SK-N-SH (cell line): ENCODE measurements at regions not wholly inside any gene's neighbourhood (a gene's known extent, or its start where the extent isn't known, plus 50 kb on each side); places are given as distances from the start of the nearest gene placed in this dataset.
A peak's percentile ranks its signal among the peaks of the same experiment; 100 is the strongest.

Source experiments
- CTCF ChIA-PET: fragments of 300-600, 350-600 bp; formaldehyde crosslinking; extraction: SDS; loops from one replicate; lab custom pipeline; 2021; lab: Yijun Ruan, JAX
- POLR2A ChIA-PET: fragments of 350-600 bp; sonication (Branson Sonifier 250); formaldehyde crosslinking; extraction: SDS; loops from one replicate; lab custom pipeline; 2020; ENCODE audit warnings: antibody characterized with exemption, inconsistent platforms; lab: Yijun Ruan, JAX
- DNase-seq: peaks from one replicate; pipeline ENCODE4 v3.0.0; 2012
- H2AFZ ChIP-seq: fragments of 200-600 bp; sonication (generic); 2 replicates; pipeline ENCODE4 v1.8.1; 2016; ENCODE audit warnings: antibody characterized with exemption, mild to moderate bottlenecking, low read depth
- H3F3A ChIP-seq: fragments of 200-600 bp; sonication (generic); replicated peaks from 2 replicates; pipeline ENCODE3; 2016; ENCODE audit warnings: antibody characterized with exemption, mild to moderate bottlenecking; ENCODE audit not compliant: insufficient read depth
- H3K27ac ChIP-seq, 2 experiments: fragments of 200-500 bp in 1 of 2; fragments of 200-600 bp in 1 of 2; sonication (Bioruptor generic) in 1 of 2; sonication (generic), shearing (Covaris generic) in 1 of 2; 2 replicates each; pipeline versions ENCODE4 v1.5.1 to v1.6.1; 2014 to 2016; ENCODE audit warnings: low read depth in 2 of 2, inconsistent platforms in 1 of 2, low read length in 1 of 2, mild to moderate bottlenecking in 1 of 2, mixed read lengths in 1 of 2
- H3K27me3 ChIP-seq: fragments of 200-600 bp; sonication (generic), shearing (Covaris generic); 2 replicates; pipeline ENCODE4 v1.6.1; 2016; ENCODE audit warnings: mixed run types; ENCODE audit not compliant: insufficient read depth
- H3K36me3 ChIP-seq, 2 experiments: fragments of 200-500 bp in 1 of 2; fragments of 200-600 bp in 1 of 2; sonication (Bioruptor generic) in 1 of 2; sonication (generic) in 1 of 2; replicated peaks in 1 of 2; 2 replicates each; pipeline versions ENCODE3 to v1.5.1; 2014 to 2016; ENCODE audit warnings: low read length in 1 of 2, mild to moderate bottlenecking in 1 of 2; ENCODE audit not compliant: insufficient read depth in 2 of 2, control insufficient read depth in 1 of 2
- H3K4me1 ChIP-seq, 2 experiments: fragments of 200-500 bp in 1 of 2; fragments of 200-600 bp in 1 of 2; sonication (Bioruptor generic) in 1 of 2; sonication (generic), shearing (Covaris generic) in 1 of 2; 2 replicates each; pipeline versions ENCODE4 v1.5.1 to v1.6.1; 2014 to 2016; ENCODE audit warnings: low read depth in 1 of 2, low read length in 1 of 2, mixed run types in 1 of 2; ENCODE audit not compliant: insufficient read depth in 2 of 2, control insufficient read depth in 1 of 2
- H3K4me2 ChIP-seq: fragments of 200-600 bp; sonication (generic), shearing (Covaris generic); 2 replicates; pipeline ENCODE4 v1.6.1; 2017; ENCODE audit warnings: mixed run types
- H3K4me3 ChIP-seq, 2 experiments: fragments of 200-500 bp in 1 of 2; fragments of 200-600 bp in 1 of 2; sonication (Bioruptor generic) in 1 of 2; sonication (generic), shearing (Covaris generic) in 1 of 2; 2 replicates each; pipeline versions ENCODE4 v1.5.1 to v1.8.1; 2014 to 2016; ENCODE audit warnings: low read depth in 2 of 2, inconsistent platforms in 1 of 2, low read length in 1 of 2, mild to moderate bottlenecking in 1 of 2, mixed read lengths in 1 of 2, moderate library complexity in 1 of 2
- H3K79me2 ChIP-seq: fragments of 200-600 bp; sonication (generic); 2 replicates; pipeline ENCODE4 v1.8.1; 2017; ENCODE audit warnings: mild to moderate bottlenecking; ENCODE audit not compliant: insufficient read depth
- H3K9ac ChIP-seq: fragments of 200-600 bp; sonication (generic); 2 replicates; pipeline ENCODE4 v1.6.1; 2017; ENCODE audit warnings: mixed run types
- H3K9me2 ChIP-seq: fragments of 200-600 bp; sonication (generic); 2 replicates; pipeline ENCODE4 v1.6.1; 2017; ENCODE audit warnings: mixed run types
- H3K9me3 ChIP-seq: fragments of 200-600 bp; sonication (generic); 2 replicates; pipeline ENCODE4 v1.6.1; 2017; ENCODE audit warnings: mixed run types, mild to moderate bottlenecking, moderate library complexity
- H4K20me1 ChIP-seq: fragments of 200-600 bp; sonication (generic); 2 replicates; pipeline ENCODE4 v1.6.1; 2017; ENCODE audit warnings: mild to moderate bottlenecking, mixed run types; ENCODE audit not compliant: insufficient read depth
- EZH2phosphoT487 ChIP-seq: fragments of 200-600 bp; sonication (generic); IDR thresholded peaks from 2 replicates; pipeline ENCODE4 v1.6.1; 2017; ENCODE audit warnings: low read depth, mixed run types, mild to moderate bottlenecking, antibody characterized with exemption, moderate library complexity, borderline replicate concordance
- JUND ChIP-seq: IDR thresholded peaks from 2 replicates; pipeline ENCODE4 v1.4.0; 2012
- POLR2AphosphoS5 ChIP-seq: IDR thresholded peaks from 2 replicates; pipeline ENCODE4 v1.6.1; 2012; ENCODE audit warnings: low read depth, low read length
- RCOR1 ChIP-seq: fragments of 150-350 bp; IDR thresholded peaks from 2 replicates; pipeline ENCODE4 v1.6.1; 2017; ENCODE audit warnings: antibody characterized with exemption, low read length
- TAF1 ChIP-seq: IDR thresholded peaks from 2 replicates; pipeline ENCODE4 v1.6.1; 2012; ENCODE audit warnings: low read depth, mild to moderate bottlenecking, low read length, moderate library complexity, borderline replicate concordance
- TEAD4 ChIP-seq: IDR thresholded peaks from 2 replicates; pipeline ENCODE4 v1.4.0; 2012; ENCODE audit warnings: mild to moderate bottlenecking, borderline replicate concordance; ENCODE audit not compliant: insufficient read depth
- WGBS: methylation state at CpG from one replicate; pipeline ENCODE4 v1.1.6; 2017; ENCODE audit warnings: low lambda C conversion rate; 5-methylcytosine and 5-hydroxymethylcytosine counted together
- TF ChIP-seq, protein P1 (sequence below): IDR thresholded peaks from 2 replicates; pipeline ENCODE4 v1.4.0; 2012; ENCODE audit warnings: low read depth, borderline replicate concordance
- TF ChIP-seq, protein P2 (sequence below): fragments of 200-600 bp; sonication (generic); IDR thresholded peaks from 2 replicates; pipeline ENCODE4 v1.6.1; 2017; ENCODE audit warnings: antibody characterized with exemption, mild to moderate bottlenecking, moderate library complexity

DNA sequence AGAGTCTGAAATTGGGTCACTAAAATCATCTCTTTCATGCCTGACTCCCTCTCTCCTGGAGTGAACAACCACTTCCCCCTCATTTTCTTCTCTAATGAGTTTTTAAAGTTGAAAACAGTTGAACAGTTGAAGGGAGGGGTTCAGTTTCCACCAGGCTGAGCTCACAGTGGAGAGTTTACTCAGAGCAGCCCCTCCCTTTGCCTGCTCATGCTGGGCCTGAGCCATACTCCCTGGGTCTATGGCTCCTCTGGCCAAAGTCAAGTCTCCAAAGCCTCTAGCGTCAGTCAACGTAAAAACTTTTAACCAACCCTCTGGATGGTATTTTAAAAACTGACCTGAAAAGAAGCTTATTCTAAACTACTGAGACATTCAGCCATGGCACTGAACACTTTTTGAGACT is 100.8 kb upstream of the RNPC3 start:
- POLR2A ChIA-PET = no interaction called here
- no peak for TF ChIP-seq RCOR1
- TF ChIP-seq, all 33 proteins: peak for 0
- no peaks in the 10 kb centered on the region for H3K79me2 ChIP-seq
- no peaks in the 10 kb centered on the region for H3F3A ChIP-seq
- no peak overlapping the region for H3K27ac ChIP-seq
- H3K36me3 ChIP-seq = no peaks in the 10 kb centered on the region
- 90% methylated on average over 2 of the region's 2 CpGs for WGBS
- no peaks in the 10 kb centered on the region; a peak in 1 of 4 replicates for H3K4me1 ChIP-seq
- no peaks in the 10 kb centered on the region for H3K9me2 ChIP-seq
- H3K4me2 ChIP-seq = no peak overlapping the region
- no peak overlapping the region for H3K4me3 ChIP-seq
- CTCF ChIA-PET = interaction anchor here (0.7 to 1.2 kb wide), 2 partner anchors 10 to 15 kb away, joined by 3 to 4 read pairs; no protein-coding TSS in a partner anchor
- H3K9ac ChIP-seq = no peak overlapping the region
- no peak for DNase-seq
- H4K20me1 ChIP-seq = no peaks in the 10 kb centered on the region
- H3K9me3 ChIP-seq = no peaks in the 10 kb centered on the region
- no peak overlapping the region for H2AFZ ChIP-seq
- H3K27me3 ChIP-seq = no peaks in the 10 kb centered on the region

DNA sequence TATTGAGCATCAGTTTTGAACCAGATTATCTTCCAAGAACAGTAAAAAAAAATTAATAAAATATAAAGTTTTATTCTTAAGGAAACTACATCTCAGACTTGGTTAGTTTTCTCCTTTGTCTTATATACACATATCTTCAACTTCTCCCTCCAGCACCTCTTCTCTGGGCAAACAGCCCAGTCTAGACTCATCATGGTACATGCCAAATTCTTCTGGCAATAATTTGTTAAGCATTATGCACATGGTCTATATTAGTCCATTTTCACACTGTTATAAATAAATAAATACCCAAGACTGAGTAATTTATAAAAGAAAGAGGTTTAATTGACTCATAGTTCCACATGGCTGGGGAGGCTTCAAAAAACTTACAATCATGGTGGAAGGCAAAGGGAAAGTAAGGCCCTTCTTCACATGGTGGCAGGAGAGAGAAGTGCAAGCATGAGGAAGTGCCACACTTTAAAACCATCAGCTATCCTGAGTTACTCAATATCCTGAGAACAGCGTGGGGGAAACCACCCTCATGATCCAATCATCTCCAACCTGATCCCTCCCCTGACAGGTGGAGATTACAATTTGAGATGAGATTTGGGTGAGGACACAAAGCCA is 108.7 kb upstream of the RNPC3 start:
- TF ChIP-seq EZH2phosphoT487 (no peak), JUND (no peak), POLR2AphosphoS5 (no peak), TEAD4 (no peak), RCOR1 (no peak), TAF1 (no peak)
- TF ChIP-seq, protein P1, sequence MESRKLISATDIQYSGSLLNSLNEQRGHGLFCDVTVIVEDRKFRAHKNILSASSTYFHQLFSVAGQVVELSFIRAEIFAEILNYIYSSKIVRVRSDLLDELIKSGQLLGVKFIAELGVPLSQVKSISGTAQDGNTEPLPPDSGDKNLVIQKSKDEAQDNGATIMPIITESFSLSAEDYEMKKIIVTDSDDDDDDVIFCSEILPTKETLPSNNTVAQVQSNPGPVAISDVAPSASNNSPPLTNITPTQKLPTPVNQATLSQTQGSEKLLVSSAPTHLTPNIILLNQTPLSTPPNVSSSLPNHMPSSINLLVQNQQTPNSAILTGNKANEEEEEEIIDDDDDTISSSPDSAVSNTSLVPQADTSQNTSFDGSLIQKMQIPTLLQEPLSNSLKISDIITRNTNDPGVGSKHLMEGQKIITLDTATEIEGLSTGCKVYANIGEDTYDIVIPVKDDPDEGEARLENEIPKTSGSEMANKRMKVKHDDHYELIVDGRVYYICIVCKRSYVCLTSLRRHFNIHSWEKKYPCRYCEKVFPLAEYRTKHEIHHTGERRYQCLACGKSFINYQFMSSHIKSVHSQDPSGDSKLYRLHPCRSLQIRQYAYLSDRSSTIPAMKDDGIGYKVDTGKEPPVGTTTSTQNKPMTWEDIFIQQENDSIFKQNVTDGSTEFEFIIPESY = no peak
- TF ChIP-seq, protein P2, sequence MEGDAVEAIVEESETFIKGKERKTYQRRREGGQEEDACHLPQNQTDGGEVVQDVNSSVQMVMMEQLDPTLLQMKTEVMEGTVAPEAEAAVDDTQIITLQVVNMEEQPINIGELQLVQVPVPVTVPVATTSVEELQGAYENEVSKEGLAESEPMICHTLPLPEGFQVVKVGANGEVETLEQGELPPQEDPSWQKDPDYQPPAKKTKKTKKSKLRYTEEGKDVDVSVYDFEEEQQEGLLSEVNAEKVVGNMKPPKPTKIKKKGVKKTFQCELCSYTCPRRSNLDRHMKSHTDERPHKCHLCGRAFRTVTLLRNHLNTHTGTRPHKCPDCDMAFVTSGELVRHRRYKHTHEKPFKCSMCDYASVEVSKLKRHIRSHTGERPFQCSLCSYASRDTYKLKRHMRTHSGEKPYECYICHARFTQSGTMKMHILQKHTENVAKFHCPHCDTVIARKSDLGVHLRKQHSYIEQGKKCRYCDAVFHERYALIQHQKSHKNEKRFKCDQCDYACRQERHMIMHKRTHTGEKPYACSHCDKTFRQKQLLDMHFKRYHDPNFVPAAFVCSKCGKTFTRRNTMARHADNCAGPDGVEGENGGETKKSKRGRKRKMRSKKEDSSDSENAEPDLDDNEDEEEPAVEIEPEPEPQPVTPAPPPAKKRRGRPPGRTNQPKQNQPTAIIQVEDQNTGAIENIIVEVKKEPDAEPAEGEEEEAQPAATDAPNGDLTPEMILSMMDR = peak; percentile 6; the same call in 1 of the 2 replicates
- Histone ChIP-seq H4K20me1 (no peaks in the 10 kb centered on the region), H3K9ac (no peak overlapping the region), H3K4me1 (no peaks in the 10 kb centered on the region; a peak in 1 of 4 replicates), H3K4me2 (no peak overlapping the region), H3K9me3 (no peaks in the 10 kb centered on the region), H3K4me3 (no peak overlapping the region), H3F3A (no peaks in the 10 kb centered on the region), H3K27ac (no peak overlapping the region), H3K36me3 (no peaks in the 10 kb centered on the region), H3K27me3 (no peaks in the 10 kb centered on the region), H3K9me2 (no peaks in the 10 kb centered on the region), H3K79me2 (no peaks in the 10 kb centered on the region), H2AFZ (no peak overlapping the region)
- no peak for DNase-seq
- ChIA-PET CTCF (no interaction called here), POLR2A (no interaction called here)
- 33% methylated on average over 1 of the region's 1 CpG for WGBS
